DND-41 (cell line): ENCODE measurements at regions not wholly inside any gene's neighbourhood (a gene's known extent, or its start where the extent isn't known, plus 50 kb on each side); places are given as distances from the start of the nearest gene placed in this dataset.

Source experiments
- ATAC-seq: fragments of 200-7000 bp; cut with Tn5 transposase; 3 replicates; pipeline ENCODE4 v1.9.1; 2021; ENCODE audit warnings: low read depth; ENCODE audit not compliant: insufficient read depth
- DNase-seq: peaks from one replicate; pipeline ENCODE4 v3.0.0-alpha.2; 2020
- H2AFZ ChIP-seq: 2 replicates; pipeline ENCODE4 v1.6.0; 2012; ENCODE audit warnings: low read depth, low read length
- H3K27ac ChIP-seq: 2 replicates; pipeline ENCODE4 v1.5.1; 2012; ENCODE audit warnings: low read length, inconsistent platforms
- H3K27me3 ChIP-seq: fragments of 200-600 bp; sonication (generic); 2 replicates; pipeline ENCODE4 v1.6.0; 2012; ENCODE audit warnings: low read length, mild to moderate bottlenecking, inconsistent platforms; ENCODE audit not compliant: insufficient read depth, poor library complexity
- H3K36me3 ChIP-seq: 2 replicates; pipeline ENCODE4 v1.5.1; 2012; ENCODE audit warnings: low read length, inconsistent platforms; ENCODE audit not compliant: insufficient read depth
- H3K4me1 ChIP-seq: 2 replicates; pipeline ENCODE4 v1.5.1; 2012; ENCODE audit warnings: mild to moderate bottlenecking, low read length; ENCODE audit not compliant: insufficient read depth
- H3K4me2 ChIP-seq: 2 replicates; pipeline ENCODE4 v1.6.0; 2012; ENCODE audit warnings: mild to moderate bottlenecking, moderate library complexity, low read length, inconsistent platforms; ENCODE audit not compliant: insufficient read depth
- H3K4me3 ChIP-seq, 2 experiments: fragments of 200-600 bp in 1 of 2; shearing (Covaris generic) in 1 of 2; 2 replicates each; pipeline ENCODE4 v1.5.1; 2012 to 2016; ENCODE audit warnings: inconsistent platforms in 2 of 2, low read length in 2 of 2, mild to moderate bottlenecking in 2 of 2, low read depth in 1 of 2, moderate library complexity in 1 of 2
- H3K79me2 ChIP-seq: 2 replicates; pipeline ENCODE4 v1.6.0; 2012; ENCODE audit warnings: low read length, inconsistent platforms; ENCODE audit not compliant: insufficient read depth
- H3K9ac ChIP-seq: 2 replicates; pipeline ENCODE4 v1.6.0; 2012; ENCODE audit warnings: low read depth, mild to moderate bottlenecking, inconsistent platforms, low read length, moderate library complexity
- H3K9me3 ChIP-seq: 2 replicates; pipeline ENCODE4 v1.5.1; 2012; ENCODE audit warnings: low read length, moderate library complexity, mild to moderate bottlenecking, inconsistent platforms; ENCODE audit not compliant: insufficient read depth, severe bottlenecking
- H4K20me1 ChIP-seq: 2 replicates; pipeline ENCODE4 v1.6.0; 2012; ENCODE audit warnings: low read length; ENCODE audit not compliant: insufficient read depth
- CTCF ChIP-seq: IDR thresholded peaks from 2 replicates; pipeline ENCODE4 v1.5.1; 2012; ENCODE audit warnings: borderline replicate concordance, low read length, moderate library complexity, mild to moderate bottlenecking; ENCODE audit not compliant: poor library complexity, severe bottlenecking; ENCODE audit errors: extremely low read depth
- EZH2 ChIP-seq: IDR thresholded peaks from 3 replicates; pipeline ENCODE4 v1.6.1; 2012; ENCODE audit warnings: borderline replicate concordance, low read depth, mild to moderate bottlenecking, moderate library complexity, low read length, inconsistent platforms; ENCODE audit not compliant: severe bottlenecking

- H3K9ac ChIP-seq, result no peak overlapping the region
Observed at GRCh38 chr13:107642831-107643230, 572.5 kb downstream of the LIG4 start.

GRCh38 chr13:107641574-107641973, 573.8 kb downstream of the LIG4 start:
- Histone ChIP-seq H3K4me3 (no peak overlapping the region), H4K20me1 (no peaks in the 10 kb centered on the region), H3K79me2 (no peaks in the 10 kb centered on the region), H3K4me1 (no peaks in the 10 kb centered on the region), H3K9me3 (no peaks in the 10 kb centered on the region), H3K36me3 (no peaks in the 10 kb centered on the region), H3K4me2 (no peak overlapping the region), H2AFZ (no peak overlapping the region), H3K27me3 (no peaks in the 10 kb centered on the region), H3K27ac (no peak overlapping the region), H3K9ac (no peak overlapping the region)
- DNase-seq, result no peak
- ATAC-seq, result no peak
- TF ChIP-seq CTCF, result no peak
- no peak for TF ChIP-seq EZH2

More at GRCh38 chr13:107642831-107643230, 572.5 kb downstream of the LIG4 start:
- DNase-seq (no peak), ATAC-seq (no peak)
- Histone ChIP-seq H3K27me3 (no peaks in the 10 kb centered on the region), H3K4me1 (no peaks in the 10 kb centered on the region), H3K79me2 (no peaks in the 10 kb centered on the region), H4K20me1 (no peaks in the 10 kb centered on the region), H3K4me2 (no peak overlapping the region), H3K36me3 (no peaks in the 10 kb centered on the region), H3K9me3 (no peaks in the 10 kb centered on the region), H3K27ac (no peak overlapping the region), H3K4me3 (no peak overlapping the region), H2AFZ (no peak overlapping the region)
- TF ChIP-seq CTCF, result no peak
- TF ChIP-seq EZH2, result no peak

GRCh38 chr13:107625648-107626047, 589.7 kb downstream of the LIG4 start:
- Histone ChIP-seq H3K4me3 (no peak overlapping the region), H3K27ac (no peak overlapping the region), H2AFZ (no peak overlapping the region), H3K27me3 (no peaks in the 10 kb centered on the region), H3K36me3 (no peaks in the 10 kb centered on the region), H3K9me3 (no peaks in the 10 kb centered on the region), H3K79me2 (no peaks in the 10 kb centered on the region), H4K20me1 (no peaks in the 10 kb centered on the region), H3K4me2 (no peak overlapping the region), H3K4me1 (no peaks in the 10 kb centered on the region), H3K9ac (no peak overlapping the region)
- TF ChIP-seq CTCF (no peak), EZH2 (no peak)
- DNase-seq (no peak), ATAC-seq (no peak)

GRCh38 chr13:107617527-107617926, 597.8 kb downstream of the LIG4 start:
- DNase-seq (no peak), ATAC-seq (no peak)
- no peaks in the 10 kb centered on the region for H3K4me1 ChIP-seq
- no peak overlapping the region for H3K27ac ChIP-seq
- no peak overlapping the region for H3K4me2 ChIP-seq
- no peaks in the 10 kb centered on the region for H3K79me2 ChIP-seq
- no peaks in the 10 kb centered on the region for H3K27me3 ChIP-seq
- no peaks in the 10 kb centered on the region for H4K20me1 ChIP-seq
- no peak overlapping the region for H3K9ac ChIP-seq
- H3K9me3 ChIP-seq, result no peaks in the 10 kb centered on the region
- H3K36me3 ChIP-seq, result no peaks in the 10 kb centered on the region
- H2AFZ ChIP-seq, result no peak overlapping the region
- TF ChIP-seq CTCF (no peak), EZH2 (no peak)
- H3K4me3 ChIP-seq, result no peak overlapping the region
